DMS79 (cell line): ENCODE measurements at regions not wholly inside any gene's neighbourhood (a gene's known extent, or its start where the extent isn't known, plus 50 kb on each side); places are given as distances from the start of the nearest gene placed in this dataset.
"Not testable (repeated sequence)": the region's sequence is repeated elsewhere in the genome, so short reads cannot be mapped to it uniquely, and the experiment has no call there.

Experiments
- DNase-seq: peaks from one replicate; lab custom pipeline; 2025; lab: John Stamatoyannopoulos, UW

DNA sequence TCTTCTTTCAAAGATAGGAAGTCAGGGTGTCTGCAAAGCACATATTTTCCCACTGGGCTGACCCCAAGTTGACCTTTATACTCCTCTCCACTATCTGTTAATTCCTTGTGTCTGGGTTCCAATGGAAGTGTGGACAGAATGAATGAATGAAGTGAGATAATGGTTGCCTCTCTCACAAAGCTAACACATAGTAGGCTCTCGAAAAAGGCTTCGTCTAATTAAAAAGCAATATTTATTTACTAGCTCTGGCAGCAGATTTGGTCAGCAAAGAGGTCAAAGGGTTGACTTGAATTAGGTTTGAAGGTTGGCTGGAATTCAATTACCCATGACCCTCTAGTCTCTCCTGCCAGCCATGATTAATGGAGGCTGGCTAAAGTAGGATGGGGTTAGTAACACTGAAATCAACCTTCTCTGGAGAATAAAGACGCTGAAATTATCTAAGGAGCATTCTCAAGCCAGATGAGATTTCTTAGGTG, 280.3 kb upstream of the KLF3 start:
- DNase-seq = no peak

DNA sequence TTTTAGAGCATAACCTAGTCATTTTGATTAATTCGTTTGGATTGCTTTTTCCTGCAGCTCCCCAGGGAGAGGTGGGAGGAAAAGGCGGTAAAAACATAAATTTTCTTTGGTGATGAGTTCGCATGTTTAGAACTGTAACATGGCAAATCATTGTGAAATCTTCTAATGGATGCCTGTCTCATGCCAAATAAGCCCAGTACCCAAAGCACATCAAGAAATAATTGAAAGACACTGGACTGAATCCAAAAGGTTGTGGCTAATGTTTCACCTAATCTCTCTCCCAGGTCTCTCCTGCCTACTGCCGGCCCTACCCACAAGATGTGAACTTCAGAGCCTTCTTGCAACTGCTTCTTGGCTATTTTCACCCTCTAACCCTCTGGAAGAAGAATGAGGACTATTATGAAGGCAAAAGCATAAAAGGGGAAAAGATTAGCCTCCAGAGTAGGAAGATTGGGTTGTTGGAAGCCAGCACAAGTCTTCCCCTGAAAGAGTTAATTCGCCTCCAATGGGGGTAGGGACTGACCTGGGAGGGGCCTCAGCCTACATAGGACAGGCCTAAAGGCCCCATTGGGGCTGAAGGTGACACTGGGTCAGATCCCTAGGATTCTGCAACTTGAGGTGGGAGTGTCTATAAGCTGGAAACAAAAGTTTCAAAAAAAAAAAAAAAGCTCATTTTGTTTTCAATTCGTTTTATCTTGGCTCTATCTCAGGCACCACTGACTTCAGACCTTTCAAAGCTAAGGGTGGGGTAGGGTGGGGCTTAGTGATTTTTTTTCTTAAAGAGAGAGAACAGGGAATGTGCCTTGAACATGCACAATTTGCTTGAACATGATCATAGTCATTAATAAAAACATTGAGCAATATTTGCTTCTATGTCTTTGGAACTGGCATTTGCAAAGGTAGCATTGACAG, 278.6 kb upstream of the KLF3 start:
- DNase-seq = no peak

DNA sequence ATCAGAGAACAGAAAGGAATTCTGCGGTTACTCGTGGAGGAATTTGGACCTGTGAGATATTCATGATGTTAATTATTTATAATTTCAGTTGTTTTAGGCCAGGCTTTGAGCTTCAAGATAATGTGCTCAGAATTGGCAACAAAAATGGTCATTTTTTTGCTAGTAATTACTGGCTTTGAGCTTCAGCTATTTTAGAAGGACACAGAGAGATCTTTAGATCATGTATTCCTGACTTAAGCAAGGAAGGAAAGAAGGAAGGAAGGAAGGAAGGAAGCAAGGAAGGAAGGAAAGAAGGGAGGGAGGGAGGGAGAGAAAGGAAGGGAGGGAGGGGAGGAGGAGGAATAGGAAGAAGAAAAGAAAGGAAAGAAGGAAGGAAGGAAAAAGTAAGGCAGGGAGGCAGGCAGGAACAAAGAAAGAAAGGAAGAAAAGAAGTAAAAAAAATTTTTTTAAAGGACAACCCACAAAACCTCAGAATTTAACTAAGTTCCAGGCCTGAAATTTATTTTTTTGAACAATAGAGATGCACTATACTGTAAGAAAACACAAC, 277.9 kb upstream of the KLF3 start:
- DNase-seq = no peak

DNA sequence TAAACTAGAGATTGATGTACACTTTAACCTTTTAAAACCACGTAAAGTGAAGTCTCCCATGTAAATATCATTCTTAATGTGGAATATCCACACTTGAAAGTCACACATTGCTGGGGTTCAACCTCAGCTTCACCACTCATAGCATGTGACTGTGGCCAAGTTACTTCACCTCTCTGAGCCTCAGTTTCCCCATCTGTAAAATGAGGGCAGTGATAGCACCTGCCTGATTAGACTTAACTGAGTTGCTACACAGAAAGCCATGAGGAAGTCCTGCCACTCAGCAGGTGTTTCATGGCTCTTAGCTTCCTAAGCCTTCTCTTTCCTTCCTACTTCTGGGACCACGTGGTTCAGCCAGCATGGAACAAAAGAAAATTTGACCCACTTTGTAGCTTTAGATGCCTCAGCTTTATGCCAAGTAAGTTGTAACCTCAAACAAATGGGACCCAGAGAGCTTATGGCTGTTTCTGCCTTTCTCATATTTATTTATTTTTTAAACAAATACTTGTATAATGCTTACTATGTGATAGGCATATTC, 277.3 kb upstream of the KLF3 start:
- peak; percentile 26 for DNase-seq

DNA sequence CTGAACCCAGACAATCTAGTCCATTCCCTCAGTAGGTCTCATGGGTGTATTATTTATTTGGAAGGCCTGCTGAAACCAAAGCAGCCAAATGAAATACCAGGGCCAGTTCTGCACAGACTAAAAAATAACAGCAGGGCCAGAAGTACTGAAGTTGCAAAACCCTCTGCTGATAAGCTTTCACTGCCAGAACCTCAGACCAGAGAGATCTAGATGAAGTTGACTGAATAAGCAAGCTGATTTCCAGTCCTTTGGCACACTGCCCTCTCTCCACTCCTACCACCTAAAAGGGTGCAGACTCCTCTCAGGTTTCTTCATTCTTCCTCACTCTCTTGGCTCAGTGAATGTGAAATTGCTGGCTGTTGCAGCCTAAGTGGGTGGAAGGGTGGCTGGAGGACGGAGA, 276.7 kb upstream of the KLF3 start:
- DNase-seq = peak; percentile 36

DNA sequence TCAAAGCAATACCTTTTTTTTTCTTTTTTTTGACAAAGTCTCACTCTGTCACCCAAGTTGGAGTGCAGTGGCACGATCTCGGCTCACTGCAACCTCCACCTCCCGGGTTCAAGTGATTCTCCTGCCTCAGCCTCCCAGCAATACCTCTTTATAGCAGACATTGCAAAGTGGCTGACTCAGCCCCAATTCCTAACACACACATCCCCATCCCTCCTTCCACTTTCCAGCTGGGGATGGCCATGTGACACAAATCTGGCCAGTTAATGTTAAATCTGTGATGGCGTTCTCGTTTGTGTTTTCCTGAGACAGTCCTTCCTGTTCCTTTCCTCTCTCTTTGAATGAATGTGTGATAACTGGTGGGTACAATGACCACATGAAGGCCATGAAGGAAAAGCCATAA, 276.2 kb upstream of the KLF3 start:
- no peak for DNase-seq

DNA sequence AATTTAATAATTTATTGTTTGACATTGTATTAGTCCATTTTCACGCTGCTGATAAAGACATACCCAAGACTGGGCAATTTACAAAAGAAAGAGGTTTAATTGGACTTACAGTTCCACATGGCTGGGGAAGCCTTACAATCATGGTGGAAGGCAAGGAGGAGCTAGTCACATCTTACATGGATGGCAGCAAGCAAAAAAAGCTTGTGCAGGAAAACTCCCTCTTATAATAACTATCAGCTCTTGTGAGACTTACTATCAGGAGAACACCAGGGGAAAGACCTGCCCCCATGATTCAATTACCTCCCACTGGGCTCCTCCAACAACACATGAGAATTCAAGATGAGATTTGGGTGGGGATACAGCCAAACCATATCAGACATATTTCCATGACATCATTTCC, 275.1 kb upstream of the KLF3 start:
- DNase-seq = not testable (repeated sequence)

DNA sequence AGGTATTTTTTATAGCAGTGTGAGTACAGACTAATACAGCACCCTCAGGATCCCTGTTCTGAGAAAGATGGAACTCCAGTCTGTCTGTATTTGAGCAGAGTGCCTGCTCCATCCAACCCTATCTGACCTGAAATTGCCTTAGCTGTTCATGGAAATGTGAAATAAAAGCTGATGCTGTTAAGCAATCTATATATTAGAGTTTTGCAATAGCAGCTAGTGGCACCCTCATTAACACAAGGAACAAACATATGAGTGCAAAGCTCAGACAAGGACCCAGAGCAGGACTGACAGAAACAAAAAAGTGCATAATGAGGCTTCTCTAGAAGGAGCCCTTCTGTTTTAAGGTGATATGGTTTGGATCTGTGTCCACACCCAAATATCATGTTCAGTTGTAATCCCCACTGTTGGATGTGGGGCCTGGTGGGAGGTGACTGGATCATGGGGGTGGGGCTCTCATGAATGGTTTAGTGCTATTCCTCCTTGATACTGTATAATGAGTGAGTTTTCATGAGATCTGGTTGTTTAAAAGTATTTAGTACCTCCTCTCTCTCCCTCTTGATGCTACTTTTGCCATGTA, 272.9 kb upstream of the KLF3 start:
- DNase-seq = no peak

DNA sequence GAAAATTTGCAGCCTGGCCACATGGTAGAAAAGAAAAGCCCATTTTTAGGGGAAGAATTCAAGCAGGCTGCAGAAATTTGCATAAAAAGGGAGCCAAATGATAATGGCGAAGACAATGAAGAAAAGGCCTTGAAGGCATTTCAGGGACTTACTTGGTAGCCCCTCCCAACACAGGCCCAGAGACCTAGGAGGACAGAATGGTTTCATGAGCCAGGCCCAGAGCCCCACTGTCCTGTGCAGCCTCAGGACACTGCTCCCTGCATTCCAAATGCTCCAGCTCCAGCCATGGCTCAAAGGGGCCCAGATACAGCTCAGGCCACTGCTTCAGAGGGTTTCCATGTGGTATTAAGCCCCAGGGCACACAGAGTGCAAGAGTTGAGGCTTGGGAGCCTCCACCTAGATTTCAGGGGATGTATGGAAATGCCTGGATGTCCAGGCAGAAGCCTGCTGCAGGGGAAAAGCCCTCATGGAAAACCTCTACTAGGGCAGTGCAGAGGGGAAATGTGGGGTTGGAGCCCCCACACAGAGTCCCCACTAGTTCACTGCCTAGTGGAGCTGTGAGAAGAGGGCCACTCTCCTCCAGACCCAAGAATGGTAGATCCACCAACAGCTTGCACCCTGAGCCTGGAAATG, 271.7 kb upstream of the KLF3 start:
- DNase-seq = no peak

DNA sequence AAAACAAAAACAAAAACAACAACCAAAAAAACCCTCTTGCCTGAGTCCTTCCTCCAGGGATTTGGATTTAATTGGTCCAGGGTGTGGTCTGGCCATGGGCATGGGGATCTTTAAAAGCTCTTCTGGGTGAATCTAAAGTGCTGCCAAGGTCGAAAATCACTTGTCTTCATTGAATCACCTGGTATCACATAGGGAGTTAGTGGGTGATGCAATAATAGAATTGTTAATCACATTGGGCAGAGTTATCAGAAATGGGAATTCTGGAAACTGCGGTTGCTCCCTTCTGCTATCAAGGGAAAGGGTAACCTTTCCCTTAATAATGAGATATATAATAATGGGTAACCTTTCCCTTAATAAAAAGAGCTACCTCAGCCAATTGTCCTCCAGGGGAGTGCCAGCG, 267.9 kb upstream of the KLF3 start:
- no peak for DNase-seq

DNA sequence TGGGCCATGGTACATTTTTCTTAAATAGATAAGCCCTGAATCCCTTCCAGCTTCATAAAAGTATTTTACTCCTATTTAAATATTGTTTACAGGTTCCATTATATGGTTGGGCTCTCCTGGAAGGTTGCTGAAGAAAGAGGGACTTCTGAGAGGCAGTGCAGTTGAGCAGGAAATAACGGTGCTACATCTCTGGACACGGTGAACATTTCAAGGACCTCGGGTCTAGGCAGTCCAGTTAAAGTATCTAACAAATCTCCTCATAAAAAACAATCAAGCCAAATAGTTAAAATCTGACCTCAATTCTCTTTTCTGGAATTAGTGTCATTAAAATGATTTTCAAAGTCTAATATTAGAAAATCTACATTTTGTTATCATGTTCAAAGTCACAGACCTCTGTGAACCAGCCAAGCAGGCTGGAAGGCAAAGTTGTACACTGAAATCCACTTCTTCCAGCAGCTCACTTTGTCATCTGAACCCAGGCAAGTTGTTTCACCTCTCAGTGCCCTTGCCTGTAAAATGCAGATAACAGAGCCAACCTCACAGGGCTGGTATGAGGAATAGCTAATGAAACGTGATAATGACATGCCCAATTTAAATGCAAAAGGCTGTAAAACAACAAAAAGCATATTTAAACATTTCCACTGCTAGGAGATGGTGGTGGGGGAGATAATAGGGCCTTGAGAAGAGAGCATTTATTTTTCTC, 267.0 kb upstream of the KLF3 start:
- no peak for DNase-seq

DNA sequence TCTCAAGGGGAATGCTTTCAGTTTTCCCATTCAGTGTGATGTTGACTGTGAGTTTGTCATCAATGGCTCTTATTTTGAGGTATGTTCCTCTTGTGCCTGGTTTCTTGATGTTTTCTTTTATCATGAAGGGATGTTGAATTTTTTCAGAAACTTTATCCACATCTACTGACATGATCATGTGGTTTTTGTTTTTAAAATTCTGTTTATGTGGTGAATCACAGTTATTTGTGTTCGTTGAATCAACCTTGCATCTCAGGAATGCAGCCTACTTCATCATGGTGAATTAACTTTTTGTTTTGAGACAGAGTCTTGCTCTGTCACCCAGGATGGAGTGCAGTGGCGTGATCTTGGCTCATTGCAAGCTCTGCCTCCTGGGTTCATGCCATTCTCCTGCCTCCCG, 263.1 kb upstream of the KLF3 start:
- no peak for DNase-seq

DNA sequence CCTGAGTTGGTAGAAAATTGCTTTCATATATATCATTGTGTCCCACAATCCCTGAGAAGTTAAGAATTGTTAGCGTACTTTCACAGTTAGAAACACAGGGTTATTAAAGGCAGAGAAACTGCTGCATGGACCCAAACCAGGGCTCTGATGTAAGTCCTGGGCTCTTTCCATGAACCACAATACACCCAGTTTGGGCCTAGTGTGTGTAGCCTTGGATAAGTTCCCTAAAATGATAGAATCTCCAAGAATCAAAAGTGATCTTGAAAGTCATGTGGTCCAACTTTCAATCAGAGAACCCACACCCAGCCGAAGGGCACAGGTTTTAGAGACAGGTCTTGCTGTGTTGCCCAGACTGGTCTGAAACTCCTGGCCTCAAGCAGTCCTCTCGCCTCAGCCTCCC, 257.8 kb upstream of the KLF3 start:
- DNase-seq = no peak

DNA sequence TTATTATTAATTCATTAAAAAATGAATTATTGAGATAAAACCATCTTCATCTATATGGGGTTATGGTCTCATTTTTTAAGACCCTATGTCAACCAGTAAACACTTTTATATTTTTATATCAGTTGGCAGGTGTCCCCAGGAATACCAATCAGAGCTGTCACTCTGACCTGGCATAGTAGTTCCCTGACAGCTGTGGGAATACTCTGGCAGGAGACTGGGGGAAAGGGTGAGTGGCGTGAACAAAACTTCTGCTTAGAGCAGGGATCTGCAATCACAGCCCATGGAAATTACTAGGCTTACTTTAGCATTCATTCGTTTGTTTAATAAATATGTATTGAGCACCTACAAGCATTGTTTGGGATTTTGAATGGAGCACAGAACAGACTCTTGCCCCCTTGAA, 254.1 kb upstream of the KLF3 start:
- no peak for DNase-seq

DNA sequence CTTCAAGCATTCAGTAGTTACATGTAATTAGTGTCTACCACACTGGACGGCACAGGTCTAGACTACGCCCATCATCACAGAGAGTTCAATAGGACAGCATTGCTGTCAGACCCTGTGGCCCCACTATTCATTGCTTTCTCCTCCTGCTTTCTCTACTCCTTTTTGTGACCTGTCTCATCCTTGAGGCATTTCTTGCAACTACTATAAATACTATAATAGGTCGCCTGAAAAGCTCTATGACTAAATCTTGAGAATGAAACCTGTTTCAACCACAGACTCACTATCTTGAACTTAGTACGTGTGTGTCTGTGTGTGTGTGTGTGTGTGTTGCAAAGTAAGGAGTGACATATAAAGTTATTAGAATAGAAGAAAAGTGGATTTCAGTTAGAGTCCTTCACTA, 252.9 kb upstream of the KLF3 start:
- DNase-seq = no peak

DNA sequence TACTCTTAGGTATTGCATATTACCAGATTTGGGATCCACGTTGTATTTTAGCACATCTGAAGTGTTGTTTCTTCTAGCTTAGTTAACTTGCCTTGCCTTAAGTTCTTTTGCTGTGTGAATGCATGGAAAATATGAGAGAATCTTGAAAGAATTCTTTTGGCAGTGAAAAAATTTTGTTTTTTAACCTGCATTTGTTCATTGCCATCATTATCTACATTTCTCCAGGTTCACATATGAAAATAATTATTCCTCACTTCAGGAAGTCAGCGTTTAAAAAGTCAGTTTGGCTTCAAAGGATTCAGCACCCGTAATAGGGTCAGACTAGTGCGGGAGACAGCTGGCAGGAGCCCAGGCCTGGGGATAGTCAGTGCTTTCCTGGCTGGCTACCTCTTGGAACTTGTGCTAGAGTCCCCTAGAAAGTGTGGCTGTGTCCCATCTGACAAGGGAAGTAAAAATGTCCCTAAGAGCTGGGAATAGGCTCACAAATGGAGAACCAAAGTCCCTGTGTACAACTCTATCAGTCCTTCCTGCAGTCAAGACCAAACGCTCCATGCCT, 251.9 kb upstream of the KLF3 start:
- no peak for DNase-seq

DNA sequence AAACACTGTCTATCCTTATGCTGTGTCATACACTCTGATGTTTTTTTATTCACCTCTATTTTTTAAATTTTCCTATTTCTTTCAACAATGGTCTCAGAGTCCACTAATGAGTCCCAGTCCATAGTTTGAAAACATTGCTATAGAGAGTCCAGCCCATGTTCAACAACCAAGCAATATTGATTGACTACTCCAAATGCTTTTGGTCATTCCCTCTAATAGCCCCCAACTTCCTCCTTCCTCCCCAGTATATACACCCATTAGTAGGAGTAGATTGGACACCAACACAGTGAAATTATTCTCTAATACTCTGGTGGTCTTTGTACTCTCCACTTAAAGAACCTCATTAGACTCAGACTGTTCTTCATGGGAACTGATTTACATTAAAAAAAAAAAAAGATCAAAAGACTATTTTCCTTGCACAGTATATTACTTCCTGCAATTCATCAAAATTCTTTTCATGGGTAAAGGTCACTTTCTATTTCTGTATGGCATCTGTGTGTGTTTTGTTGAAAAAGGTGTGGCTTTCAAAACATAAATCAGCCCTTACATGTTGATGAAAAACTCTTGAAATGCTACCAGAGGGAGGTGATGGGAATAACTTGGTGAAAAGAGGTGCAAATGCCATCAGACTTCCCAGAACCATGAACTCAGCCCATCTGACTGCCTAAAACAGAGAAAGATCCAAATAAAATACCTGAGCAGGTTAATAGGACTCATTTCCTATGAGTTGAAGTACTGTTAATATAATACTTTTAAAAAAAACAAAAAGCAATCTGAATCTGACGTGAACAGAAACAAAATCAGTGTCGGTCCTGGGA, 250.3 kb upstream of the KLF3 start:
- DNase-seq = no peak

DNA sequence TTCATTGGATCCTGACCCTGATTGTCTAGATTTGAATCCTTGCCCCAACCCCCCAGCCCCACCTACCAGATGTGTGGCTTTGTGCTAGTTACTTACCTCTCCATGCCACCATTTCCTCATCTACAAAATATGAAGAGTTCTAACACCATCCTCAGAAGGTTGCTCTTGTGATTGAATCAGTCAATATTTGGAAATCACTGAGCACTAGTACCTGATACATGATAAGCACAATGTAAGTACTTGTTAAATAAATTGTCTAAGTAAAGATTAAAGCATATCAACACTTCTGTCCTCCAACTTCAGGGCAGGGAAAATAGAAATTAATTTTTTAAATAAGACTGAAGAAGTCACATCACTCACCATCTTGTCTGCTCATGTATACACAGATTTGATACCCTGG, 249.6 kb upstream of the KLF3 start:
- DNase-seq = no peak

DNA sequence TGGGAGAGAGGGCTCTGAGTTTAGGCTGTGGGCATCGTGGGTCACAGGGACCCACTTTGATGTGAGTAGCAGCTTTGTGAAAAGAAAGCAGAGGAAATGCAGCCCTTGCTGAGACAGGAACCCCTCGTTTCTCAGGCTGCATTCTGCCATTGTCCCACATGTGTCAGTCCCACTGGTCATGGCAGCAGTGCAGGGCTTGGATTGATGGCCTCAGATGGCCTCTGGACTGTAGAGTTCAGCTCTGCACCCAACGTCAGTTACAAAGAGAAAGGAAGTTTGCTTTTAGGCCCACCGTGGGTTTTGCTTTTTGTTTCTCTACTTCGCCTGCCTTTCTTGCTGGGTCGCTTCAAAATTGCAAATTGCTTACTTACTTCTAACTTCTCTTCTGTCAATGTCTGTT, 248.3 kb upstream of the KLF3 start:
- no peak for DNase-seq

DNA sequence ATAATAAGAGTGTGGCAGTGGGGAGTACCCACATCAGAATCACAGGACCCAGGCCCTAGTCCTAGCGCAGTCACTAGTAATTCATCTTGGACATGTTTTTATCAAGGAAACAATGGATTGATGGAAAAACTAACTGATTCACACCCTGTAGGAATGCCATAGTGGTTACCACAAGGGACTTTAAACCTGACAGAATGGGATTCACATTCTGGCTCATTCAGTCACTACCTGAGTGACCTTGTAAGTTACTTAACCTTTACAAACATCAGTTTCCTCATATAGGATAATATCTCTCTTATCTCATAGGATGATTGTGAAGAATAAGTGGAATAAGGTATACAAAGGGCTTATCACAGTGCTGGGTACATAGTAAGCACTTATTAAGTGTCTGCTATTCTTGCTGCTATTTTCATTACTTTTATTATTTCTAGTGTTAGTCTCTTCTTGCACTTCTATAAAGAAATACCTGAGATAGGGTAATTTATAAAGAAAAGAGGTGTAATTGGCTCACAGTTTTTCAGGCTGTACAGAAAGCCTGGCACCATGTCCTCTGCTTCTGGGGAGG, 247.5 kb upstream of the KLF3 start:
- DNase-seq = no peak
